Neural cell (in vitro differentiated cells): ENCODE measurements at regions not wholly inside any gene's neighbourhood (a gene's known extent, or its start where the extent isn't known, plus 50 kb on each side); places are given as distances from the start of the nearest gene placed in this dataset.

Experiments
- CTCF ChIP-seq: fragments of 450-650 bp; IDR thresholded peaks from 2 replicates; pipeline ENCODE4 v1.5.1; 2014; ENCODE audit warnings: antibody characterized with exemption, mild to moderate bottlenecking, moderate library complexity; ENCODE audit not compliant: poor library complexity, severe bottlenecking
- EP300 ChIP-seq: fragments of 450-650 bp; conservative IDR thresholded peaks from 2 replicates; pipeline ENCODE4 v1.6.1; 2014; ENCODE audit warnings: antibody characterized with exemption, mild to moderate bottlenecking, moderate library complexity; ENCODE audit not compliant: poor library complexity, severe bottlenecking
- EZH2 ChIP-seq: fragments of 200-600, 300-800 bp; shearing (Covaris generic), sonication (generic); IDR thresholded peaks from 2 replicates; pipeline ENCODE4 v1.6.1; 2014; ENCODE audit warnings: antibody characterized with exemption, low read length, borderline replicate concordance, mild to moderate bottlenecking; ENCODE audit not compliant: insufficient read depth, poor library complexity, severe bottlenecking
- POLR2AphosphoS5 ChIP-seq: IDR thresholded peaks from 2 replicates; pipeline ENCODE4 v1.6.1; 2012
- RAD21 ChIP-seq: fragments of 450-650 bp; conservative IDR thresholded peaks from 2 replicates; pipeline ENCODE4 v1.6.1; 2014; ENCODE audit warnings: antibody characterized with exemption, mild to moderate bottlenecking, moderate library complexity
- TAF1 ChIP-seq: IDR thresholded peaks from 2 replicates; pipeline ENCODE4 v1.6.1; 2012; ENCODE audit warnings: low read depth

- TF ChIP-seq CTCF (no peak), RAD21 (no peak), EP300 (peak; percentile 73), TAF1 (no peak), EZH2 (no peak), POLR2AphosphoS5 (no peak)
Observed at GRCh38 chr6:66740346-66740745, 1033.3 kb upstream of the EYS start.
